Stimulated activated CD4-positive, alpha-beta T cell treated with anti-CD3 and anti-CD28 coated beads, Interleukin-1b, Interleukin-23, amount 100 ng/mL, for 24 hours (primary cell): ENCODE measurements at regions not wholly inside any gene's neighbourhood (a gene's known extent, or its start where the extent isn't known, plus 50 kb on each side); places are given as distances from the start of the nearest gene placed in this dataset.
"Not testable (repeated sequence)": the region's sequence is repeated elsewhere in the genome, so short reads cannot be mapped to it uniquely, and the experiment has no call there.

Experiments used
- DNase-seq, 4 experiments: peaks; one replicate each; pipeline ENCODE4 v3.0.0-alpha.2; 2020; ENCODE audit warnings: low read depth in 4 of 4, low spot score in 1 of 4

- DNase-seq: no peak
These were observed 92.6 kb upstream of the PODXL start for GRCh38 chr7:131649003-131649541.

GRCh38 chr7:131648491-131648890 lies 92.1 kb upstream of the PODXL start:
- DNase-seq: no peak

GRCh38 chr7:131646203-131646602 lies 89.8 kb upstream of the PODXL start:
- DNase-seq: no peak

GRCh38 chr7:131642429-131642828 lies 86.0 kb upstream of the PODXL start:
- no peak for DNase-seq

GRCh38 chr7:131640686-131641085 lies 84.3 kb upstream of the PODXL start:
- no peak for DNase-seq

GRCh38 chr7:131638641-131639430 lies 82.4 kb upstream of the PODXL start:
- no peak for DNase-seq

GRCh38 chr7:131637859-131638258 lies 81.4 kb upstream of the PODXL start:
- no peak for DNase-seq

- DNase-seq: no peak
These were observed 79.7 kb upstream of the PODXL start for GRCh38 chr7:131636092-131636491.

GRCh38 chr7:131634197-131634596 lies 77.8 kb upstream of the PODXL start:
- DNase-seq: not testable (repeated sequence)

- DNase-seq: no peak
These were observed 77.0 kb upstream of the PODXL start for GRCh38 chr7:131633342-131633843.

GRCh38 chr7:131630427-131630826 lies 74.0 kb upstream of the PODXL start:
- DNase-seq: no peak

- no peak for DNase-seq
These were observed 72.9 kb upstream of the PODXL start for GRCh38 chr7:131629217-131629882.

GRCh38 chr7:131628634-131629033 lies 72.2 kb upstream of the PODXL start:
- no peak for DNase-seq

- DNase-seq: no peak
These were observed 71.3 kb upstream of the PODXL start for GRCh38 chr7:131627735-131628190.

- no peak for DNase-seq
These were observed 70.2 kb upstream of the PODXL start for GRCh38 chr7:131626643-131627042.

GRCh38 chr7:131625817-131626372 lies 69.5 kb upstream of the PODXL start:
- DNase-seq: no peak

- not testable (repeated sequence) for DNase-seq
These were observed 68.9 kb upstream of the PODXL start for GRCh38 chr7:131625345-131625744.

GRCh38 chr7:131624536-131624935 lies 68.1 kb upstream of the PODXL start:
- DNase-seq: no peak

- no peak for DNase-seq
These were observed 66.7 kb upstream of the PODXL start for GRCh38 chr7:131623154-131623553.

- DNase-seq: no peak
These were observed 65.2 kb upstream of the PODXL start for GRCh38 chr7:131621652-131622051.

GRCh38 chr7:131620673-131621609 lies 64.5 kb upstream of the PODXL start:
- no peak for DNase-seq
